ENCODE measurements at regions not wholly inside any gene's neighbourhood (a gene's known extent, or its start where the extent isn't known, plus 50 kb on each side); places are given as distances from the start of the nearest gene placed in this dataset.

DNA sequence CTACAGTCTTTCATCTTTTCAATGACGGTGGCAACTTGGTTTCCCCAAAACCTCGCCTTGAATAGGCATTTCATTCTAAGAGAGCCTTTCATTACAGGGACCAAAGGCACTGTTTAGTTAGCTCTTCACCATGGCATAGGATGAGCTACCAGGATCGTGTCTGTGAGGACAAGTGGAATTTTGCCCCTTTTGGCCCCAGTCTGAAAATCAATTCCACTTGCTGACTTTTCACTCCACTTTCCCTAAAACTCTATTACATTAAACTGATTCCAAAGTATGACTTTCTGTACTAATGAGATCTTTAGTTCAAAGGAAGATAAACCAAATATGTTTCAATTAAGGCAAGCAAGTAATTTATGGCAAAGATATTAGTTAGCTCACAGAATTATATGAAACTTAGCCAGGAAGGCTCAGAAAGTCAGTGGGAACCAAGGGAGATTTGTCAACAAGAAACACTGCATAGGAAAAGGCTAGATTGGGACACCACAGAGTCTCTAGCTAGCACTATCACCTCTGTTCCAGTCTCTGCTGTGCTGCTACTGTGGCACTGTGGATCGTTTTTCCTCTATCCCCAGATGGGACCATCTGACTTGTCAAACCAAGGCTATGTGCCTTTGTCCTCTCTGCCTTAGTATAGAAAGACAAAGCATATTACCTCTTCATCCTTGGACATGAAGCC, 145.6 kb downstream of the SLC7A11 start:
- intact Hi-C loops (cut with DNase I), result no loop called here

DNA sequence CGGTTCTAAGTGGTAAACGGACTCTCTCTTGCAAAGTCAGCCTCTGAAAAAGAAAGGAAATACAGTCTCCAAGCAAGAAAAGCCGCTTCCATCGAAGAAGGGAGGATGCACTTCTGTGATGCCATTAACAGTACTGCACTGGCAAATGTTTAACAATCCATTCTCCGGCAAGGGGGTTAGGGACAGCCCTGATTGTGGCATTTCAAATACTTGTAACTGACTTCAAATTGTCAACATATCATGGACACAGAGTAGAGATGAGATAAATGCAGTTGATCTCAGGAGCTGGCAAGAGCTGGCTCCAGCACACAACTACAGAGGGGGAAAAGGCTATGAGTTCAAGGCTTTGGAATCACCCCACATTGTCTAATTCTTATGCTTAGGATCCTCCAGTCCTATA, 146.8 kb downstream of the SLC7A11 start:
- DNase-seq (ENCODE audit: low spot score in 2 of 2), result no peak
- TF ChIP-seq, protein P1, sequence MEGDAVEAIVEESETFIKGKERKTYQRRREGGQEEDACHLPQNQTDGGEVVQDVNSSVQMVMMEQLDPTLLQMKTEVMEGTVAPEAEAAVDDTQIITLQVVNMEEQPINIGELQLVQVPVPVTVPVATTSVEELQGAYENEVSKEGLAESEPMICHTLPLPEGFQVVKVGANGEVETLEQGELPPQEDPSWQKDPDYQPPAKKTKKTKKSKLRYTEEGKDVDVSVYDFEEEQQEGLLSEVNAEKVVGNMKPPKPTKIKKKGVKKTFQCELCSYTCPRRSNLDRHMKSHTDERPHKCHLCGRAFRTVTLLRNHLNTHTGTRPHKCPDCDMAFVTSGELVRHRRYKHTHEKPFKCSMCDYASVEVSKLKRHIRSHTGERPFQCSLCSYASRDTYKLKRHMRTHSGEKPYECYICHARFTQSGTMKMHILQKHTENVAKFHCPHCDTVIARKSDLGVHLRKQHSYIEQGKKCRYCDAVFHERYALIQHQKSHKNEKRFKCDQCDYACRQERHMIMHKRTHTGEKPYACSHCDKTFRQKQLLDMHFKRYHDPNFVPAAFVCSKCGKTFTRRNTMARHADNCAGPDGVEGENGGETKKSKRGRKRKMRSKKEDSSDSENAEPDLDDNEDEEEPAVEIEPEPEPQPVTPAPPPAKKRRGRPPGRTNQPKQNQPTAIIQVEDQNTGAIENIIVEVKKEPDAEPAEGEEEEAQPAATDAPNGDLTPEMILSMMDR (IDR thresholded peaks at IDR 0.05), result no peak
- Histone ChIP-seq H3K27ac (no peak overlapping the region), H3K27me3 (no peaks in the 10 kb centered on the region), H3K4me3 (no peak overlapping the region), H3K4me1 (peaks cover 0 to 2% of the 10 kb centered on the region in 2 donors), H3K9me3 (no peaks in the 10 kb centered on the region), H3K36me3 (no peaks in the 10 kb centered on the region)
- intact Hi-C loops (cut with DNase I), result no loop called here

More for the DNA sequence above, 145.6 kb downstream of the SLC7A11 start:
- Histone ChIP-seq H3K36me3 (no peaks in the 10 kb centered on the region), H3K4me3 (no peak overlapping the region), H3K9me3 (no peaks in the 10 kb centered on the region), H3K4me1 (peaks cover 0 to 2% of the 10 kb centered on the region in 2 donors), H3K27me3 (no peaks in the 10 kb centered on the region), H3K27ac (no peak overlapping the region)
- DNase-seq (ENCODE audit: low spot score in 2 of 2), result no peak
- TF ChIP-seq, protein P1 (IDR thresholded peaks at IDR 0.05), result no peak

DNA sequence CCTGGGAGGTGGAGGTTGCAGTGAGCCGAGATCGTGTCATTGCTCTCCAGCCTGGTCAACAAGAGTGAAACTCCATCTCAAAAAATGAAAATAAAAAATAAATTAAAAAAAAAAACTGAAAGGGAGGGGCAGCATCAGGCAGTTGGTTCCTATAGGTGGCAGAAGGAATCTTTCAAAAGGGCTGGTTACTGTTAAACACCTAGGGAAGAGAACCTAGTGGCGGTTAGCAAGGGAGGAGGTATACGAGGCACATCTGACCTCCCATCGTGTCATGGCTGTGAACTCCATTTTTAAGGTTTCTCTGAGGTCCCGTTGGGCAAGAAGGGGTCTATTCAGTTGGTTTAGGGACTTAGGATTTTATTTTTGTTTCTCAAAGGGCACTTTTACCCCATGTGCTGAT, 150.1 kb downstream of the SLC7A11 start:
- H3K27ac ChIP-seq, result no peak overlapping the region
- intact Hi-C loops (cut with DNase I), result loop anchor here (5.0 kb wide), 2 partner anchors 90 to 780 kb away; no protein-coding TSS in a partner anchor
- no peaks in the 10 kb centered on the region for H3K9me3 ChIP-seq
- no peaks in the 10 kb centered on the region for H3K36me3 ChIP-seq
- TF ChIP-seq, protein P1 (IDR thresholded peaks at IDR 0.05), result no peak
- no peaks in the 10 kb centered on the region for H3K27me3 ChIP-seq
- DNase-seq (ENCODE audit: low spot score in 2 of 2), result no peak
- H3K4me3 ChIP-seq, result no peak overlapping the region
- no peaks in the 10 kb centered on the region for H3K4me1 ChIP-seq

DNA sequence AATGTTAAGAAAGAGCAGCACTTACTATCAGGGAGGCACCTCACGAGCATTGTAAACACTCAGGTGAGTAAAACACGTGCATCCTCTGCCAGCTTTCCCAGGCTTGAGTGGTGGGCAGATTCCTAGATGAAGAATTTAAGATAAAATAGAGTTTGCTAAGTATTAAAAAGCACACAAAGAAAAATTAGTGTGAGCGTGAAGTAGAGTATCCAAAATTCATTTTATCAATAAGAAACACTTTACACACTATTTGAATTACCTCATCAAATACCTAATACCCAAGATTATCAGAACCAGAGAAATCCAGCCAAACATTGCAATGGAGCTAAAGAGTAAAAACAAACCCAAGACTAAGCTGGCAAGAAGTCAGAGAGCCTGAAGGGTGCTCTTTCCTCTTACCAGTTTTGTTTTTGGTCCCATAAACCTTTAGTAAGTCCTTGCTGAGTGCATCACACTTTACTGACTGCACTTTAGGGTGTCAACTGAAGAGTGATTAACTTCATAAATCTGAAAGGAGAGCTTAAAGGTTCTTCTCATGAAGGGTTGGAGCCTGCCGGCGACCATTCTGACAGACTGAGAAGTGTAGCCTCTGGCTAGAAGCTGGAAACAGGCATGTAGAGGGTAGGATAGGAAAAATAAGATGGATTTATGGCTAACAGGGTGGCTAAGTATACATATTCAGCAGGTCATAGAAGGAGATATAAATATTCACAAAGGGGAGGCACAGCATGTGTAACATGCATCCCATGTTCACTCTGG, 151.1 kb downstream of the SLC7A11 start:
- intact Hi-C loops (cut with DNase I), result loop anchor here (1.0 to 5.0 kb wide), 5 partner anchors 55 to 966 kb away; no protein-coding TSS in a partner anchor
- H3K27ac ChIP-seq, result no peak overlapping the region
- H3K4me3 ChIP-seq, result peak overlapping the region in 1 of 2 donors; percentile 48
- H3K4me1 ChIP-seq, result peaks cover 1 to 2% of the 10 kb centered on the region in 2 donors
- no peaks in the 10 kb centered on the region for H3K9me3 ChIP-seq
- TF ChIP-seq, protein P1 (IDR thresholded peaks at IDR 0.05), result no peak
- no peaks in the 10 kb centered on the region for H3K27me3 ChIP-seq
- no peak for DNase-seq (ENCODE audit: low spot score in 2 of 2)
- no peaks in the 10 kb centered on the region for H3K36me3 ChIP-seq

DNA sequence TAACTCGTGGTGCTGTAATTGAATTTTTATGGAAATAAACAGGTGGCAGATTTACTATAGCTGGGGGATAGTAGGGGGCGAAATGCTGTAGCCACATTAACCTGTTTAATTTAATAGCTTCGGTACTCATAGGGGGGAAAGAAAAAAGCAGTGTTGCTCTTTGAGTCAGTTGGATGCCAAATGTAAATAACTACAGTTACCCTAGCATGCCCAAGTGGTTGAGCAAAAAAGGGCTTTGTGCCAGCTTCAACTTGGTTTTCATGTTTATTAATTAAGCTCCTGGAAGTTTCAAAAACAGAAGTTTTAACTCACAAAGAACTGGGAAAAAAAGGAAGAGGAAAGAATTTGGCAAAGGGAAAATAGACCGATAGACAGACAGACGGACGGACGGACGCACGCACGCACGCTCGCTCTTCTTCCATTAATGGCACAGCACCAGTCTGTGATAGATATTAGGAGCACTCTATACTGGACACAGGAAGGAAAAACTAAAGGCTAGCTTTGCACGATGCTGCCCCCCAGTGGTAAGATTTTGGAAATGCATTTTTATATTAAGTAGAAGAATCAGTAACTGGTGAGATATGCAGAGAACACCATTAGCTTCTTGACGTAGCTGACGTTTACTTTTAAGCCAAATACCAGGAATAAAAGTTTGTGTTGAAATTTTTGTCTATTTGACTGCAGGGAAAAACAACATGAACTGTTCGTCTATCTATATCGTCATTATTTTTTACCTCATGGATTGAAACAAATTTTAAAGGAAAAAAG, 151.8 kb downstream of the SLC7A11 start:
- no peaks in the 10 kb centered on the region for H3K9me3 ChIP-seq
- peak in 1 of 2 donors; percentile 68 for DNase-seq (ENCODE audit: low spot score in 2 of 2)
- intact Hi-C loops (cut with DNase I), result loop anchor here (1.0 to 5.0 kb wide), 5 partner anchors 54 to 966 kb away; no protein-coding TSS in a partner anchor
- no peaks in the 10 kb centered on the region for H3K27me3 ChIP-seq
- H3K4me3 ChIP-seq, result peak overlapping the region; percentile 39 to 48
- H3K27ac ChIP-seq, result no peak overlapping the region
- H3K4me1 ChIP-seq, result peaks cover 2% of the 10 kb centered on the region in 2 donors
- no peaks in the 10 kb centered on the region for H3K36me3 ChIP-seq
- TF ChIP-seq, protein P1 (IDR thresholded peaks at IDR 0.05), result peak; percentile 50 to 79 (median 73)

All from ascending aorta (tissue), 2 donors.